HCT116 (cell line): ENCODE measurements at regions not wholly inside any gene's neighbourhood (a gene's known extent, or its start where the extent isn't known, plus 50 kb on each side); places are given as distances from the start of the nearest gene placed in this dataset.

ENCODE experiments used
- EZH2 ChIP-seq: fragments of 200-600 bp; sonication (generic); IDR thresholded peaks from 2 replicates; pipeline ENCODE4 v1.6.1; 2017; ENCODE audit warnings: antibody characterized with exemption, mixed run types
- JUND ChIP-seq: IDR thresholded peaks from 2 replicates; pipeline ENCODE4 v1.6.1; 2012
- POLR2A ChIP-seq: IDR thresholded peaks from 2 replicates; pipeline ENCODE4 v1.7.0; 2011; ENCODE audit warnings: borderline replicate concordance; ENCODE audit not compliant: insufficient read depth, insufficient read length; ENCODE audit errors: extremely low read depth
- POLR2AphosphoS5 ChIP-seq: IDR thresholded peaks from 2 replicates; pipeline ENCODE4 v1.6.1; 2011; ENCODE audit warnings: mild to moderate bottlenecking, low read depth, low read length, moderate library complexity
- RAD21 ChIP-seq: IDR thresholded peaks from 2 replicates; pipeline ENCODE4 v1.6.1; 2012; ENCODE audit warnings: low read depth, mild to moderate bottlenecking
- YY1 ChIP-seq: IDR thresholded peaks from 2 replicates; pipeline ENCODE4 v1.6.1; 2011; ENCODE audit warnings: low read length, low read depth, moderate library complexity, mild to moderate bottlenecking; ENCODE audit not compliant: insufficient replicate concordance; ENCODE audit errors: extremely low read depth
- TF ChIP-seq, protein P1 (sequence below): IDR thresholded peaks from 2 replicates; pipeline ENCODE4 v1.6.1; 2012; ENCODE audit warnings: low read depth
- TF ChIP-seq, protein P2 (sequence below), 3 experiments: fragments of 200-600 bp in 1 of 3; sonication (generic) in 1 of 3; IDR thresholded peaks in 2 of 3; conservative IDR thresholded peaks in 1 of 3; 2 replicates each; pipeline ENCODE4 v1.5.1; 2012 to 2017; ENCODE audit warnings: low read depth in 2 of 3, low read length in 2 of 3, antibody characterized with exemption in 1 of 3, borderline replicate concordance in 1 of 3, control low read depth in 1 of 3, mild to moderate bottlenecking in 1 of 3, mixed read lengths in 1 of 3, mixed run types in 1 of 3, moderate library complexity in 1 of 3; ENCODE audit not compliant: insufficient read depth in 1 of 3
- TF ChIP-seq, protein P3 (sequence below): IDR thresholded peaks from 2 replicates; pipeline ENCODE4 v1.6.1; 2012
- TF ChIP-seq, protein P4 (sequence below): IDR thresholded peaks from 2 replicates; pipeline ENCODE4 v1.6.1; 2012

DNA sequence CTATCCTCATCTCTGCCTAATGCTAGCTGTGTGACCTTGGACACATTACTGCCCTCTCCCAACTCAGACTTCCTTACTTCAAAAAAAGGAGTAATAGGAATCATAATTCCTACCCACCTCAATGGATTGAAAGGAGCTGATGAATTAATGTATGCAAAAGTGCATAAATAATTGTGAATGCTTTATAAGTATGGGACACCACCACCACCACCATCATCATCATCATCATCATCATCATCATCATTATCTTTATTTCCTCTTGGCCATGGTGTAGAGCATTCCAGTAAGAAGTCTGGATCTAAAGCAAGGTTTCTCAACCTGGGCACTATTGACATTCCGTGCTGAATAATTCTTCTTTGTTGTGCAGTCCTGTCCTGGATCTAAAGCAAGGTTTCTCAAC is 282.5 kb downstream of the MEX3B start:
- TF ChIP-seq EZH2 (no peak), POLR2AphosphoS5 (no peak), RAD21 (no peak), POLR2A (no peak), JUND (no peak), YY1 (no peak)
- TF ChIP-seq, protein P1, sequence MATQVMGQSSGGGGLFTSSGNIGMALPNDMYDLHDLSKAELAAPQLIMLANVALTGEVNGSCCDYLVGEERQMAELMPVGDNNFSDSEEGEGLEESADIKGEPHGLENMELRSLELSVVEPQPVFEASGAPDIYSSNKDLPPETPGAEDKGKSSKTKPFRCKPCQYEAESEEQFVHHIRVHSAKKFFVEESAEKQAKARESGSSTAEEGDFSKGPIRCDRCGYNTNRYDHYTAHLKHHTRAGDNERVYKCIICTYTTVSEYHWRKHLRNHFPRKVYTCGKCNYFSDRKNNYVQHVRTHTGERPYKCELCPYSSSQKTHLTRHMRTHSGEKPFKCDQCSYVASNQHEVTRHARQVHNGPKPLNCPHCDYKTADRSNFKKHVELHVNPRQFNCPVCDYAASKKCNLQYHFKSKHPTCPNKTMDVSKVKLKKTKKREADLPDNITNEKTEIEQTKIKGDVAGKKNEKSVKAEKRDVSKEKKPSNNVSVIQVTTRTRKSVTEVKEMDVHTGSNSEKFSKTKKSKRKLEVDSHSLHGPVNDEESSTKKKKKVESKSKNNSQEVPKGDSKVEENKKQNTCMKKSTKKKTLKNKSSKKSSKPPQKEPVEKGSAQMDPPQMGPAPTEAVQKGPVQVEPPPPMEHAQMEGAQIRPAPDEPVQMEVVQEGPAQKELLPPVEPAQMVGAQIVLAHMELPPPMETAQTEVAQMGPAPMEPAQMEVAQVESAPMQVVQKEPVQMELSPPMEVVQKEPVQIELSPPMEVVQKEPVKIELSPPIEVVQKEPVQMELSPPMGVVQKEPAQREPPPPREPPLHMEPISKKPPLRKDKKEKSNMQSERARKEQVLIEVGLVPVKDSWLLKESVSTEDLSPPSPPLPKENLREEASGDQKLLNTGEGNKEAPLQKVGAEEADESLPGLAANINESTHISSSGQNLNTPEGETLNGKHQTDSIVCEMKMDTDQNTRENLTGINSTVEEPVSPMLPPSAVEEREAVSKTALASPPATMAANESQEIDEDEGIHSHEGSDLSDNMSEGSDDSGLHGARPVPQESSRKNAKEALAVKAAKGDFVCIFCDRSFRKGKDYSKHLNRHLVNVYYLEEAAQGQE: no peak
- TF ChIP-seq, protein P2, sequence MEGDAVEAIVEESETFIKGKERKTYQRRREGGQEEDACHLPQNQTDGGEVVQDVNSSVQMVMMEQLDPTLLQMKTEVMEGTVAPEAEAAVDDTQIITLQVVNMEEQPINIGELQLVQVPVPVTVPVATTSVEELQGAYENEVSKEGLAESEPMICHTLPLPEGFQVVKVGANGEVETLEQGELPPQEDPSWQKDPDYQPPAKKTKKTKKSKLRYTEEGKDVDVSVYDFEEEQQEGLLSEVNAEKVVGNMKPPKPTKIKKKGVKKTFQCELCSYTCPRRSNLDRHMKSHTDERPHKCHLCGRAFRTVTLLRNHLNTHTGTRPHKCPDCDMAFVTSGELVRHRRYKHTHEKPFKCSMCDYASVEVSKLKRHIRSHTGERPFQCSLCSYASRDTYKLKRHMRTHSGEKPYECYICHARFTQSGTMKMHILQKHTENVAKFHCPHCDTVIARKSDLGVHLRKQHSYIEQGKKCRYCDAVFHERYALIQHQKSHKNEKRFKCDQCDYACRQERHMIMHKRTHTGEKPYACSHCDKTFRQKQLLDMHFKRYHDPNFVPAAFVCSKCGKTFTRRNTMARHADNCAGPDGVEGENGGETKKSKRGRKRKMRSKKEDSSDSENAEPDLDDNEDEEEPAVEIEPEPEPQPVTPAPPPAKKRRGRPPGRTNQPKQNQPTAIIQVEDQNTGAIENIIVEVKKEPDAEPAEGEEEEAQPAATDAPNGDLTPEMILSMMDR (IDR thresholded peaks at IDR 0.05 in 2 of 3, conservative IDR thresholded peaks at IDR 0.05 in 1 of 3; ENCODE audit: borderline replicate concordance in 1 of 3, insufficient read depth in 1 of 3, low read depth in 2 of 3, low read length in 2 of 3): no peak
- TF ChIP-seq, protein P3, sequence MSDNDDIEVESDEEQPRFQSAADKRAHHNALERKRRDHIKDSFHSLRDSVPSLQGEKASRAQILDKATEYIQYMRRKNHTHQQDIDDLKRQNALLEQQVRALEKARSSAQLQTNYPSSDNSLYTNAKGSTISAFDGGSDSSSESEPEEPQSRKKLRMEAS: no peak
- TF ChIP-seq, protein P4, sequence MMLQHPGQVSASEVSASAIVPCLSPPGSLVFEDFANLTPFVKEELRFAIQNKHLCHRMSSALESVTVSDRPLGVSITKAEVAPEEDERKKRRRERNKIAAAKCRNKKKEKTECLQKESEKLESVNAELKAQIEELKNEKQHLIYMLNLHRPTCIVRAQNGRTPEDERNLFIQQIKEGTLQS: no peak
